ENCODE measurements at regions not wholly inside any gene's neighbourhood (a gene's known extent, or its start where the extent isn't known, plus 50 kb on each side); places are given as distances from the start of the nearest gene placed in this dataset.

DNA sequence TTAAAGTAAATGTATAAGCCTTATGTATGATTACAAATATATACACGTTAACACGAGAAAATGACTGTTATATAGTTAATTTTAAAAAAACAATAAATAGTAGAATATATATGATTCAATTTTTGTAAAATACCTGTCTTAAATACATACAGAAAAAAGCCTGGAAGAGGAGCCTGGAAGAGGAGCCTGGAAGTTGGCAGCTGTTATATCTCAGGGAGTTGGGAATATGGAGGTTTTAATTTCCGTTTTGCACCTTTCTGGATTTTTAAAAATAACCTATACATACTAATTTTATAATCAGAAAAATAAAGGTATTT lies 111.6 kb downstream of the WT1 start:
- no peak for DNase-seq

DNA sequence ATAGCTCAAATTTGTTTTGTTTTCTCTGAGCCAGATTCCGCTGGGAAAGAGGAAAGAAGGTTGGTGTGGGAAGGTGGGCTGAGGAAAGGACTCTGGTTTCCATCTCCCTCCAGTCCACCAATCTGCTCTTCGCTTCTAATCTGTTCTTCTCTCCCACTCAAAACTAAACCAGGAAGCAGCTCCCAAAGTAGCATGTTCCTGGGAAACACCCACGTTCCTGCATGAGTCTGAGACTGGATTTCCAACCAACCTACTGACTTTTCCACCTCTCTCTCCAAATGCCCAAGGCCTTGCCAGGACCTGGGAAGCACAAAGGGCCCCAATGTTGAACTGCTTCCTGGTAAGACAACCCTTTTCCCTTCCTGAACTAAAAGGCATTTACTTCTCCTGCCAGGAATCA lies 110.2 kb downstream of the WT1 start:
- DNase-seq = no peak

DNA sequence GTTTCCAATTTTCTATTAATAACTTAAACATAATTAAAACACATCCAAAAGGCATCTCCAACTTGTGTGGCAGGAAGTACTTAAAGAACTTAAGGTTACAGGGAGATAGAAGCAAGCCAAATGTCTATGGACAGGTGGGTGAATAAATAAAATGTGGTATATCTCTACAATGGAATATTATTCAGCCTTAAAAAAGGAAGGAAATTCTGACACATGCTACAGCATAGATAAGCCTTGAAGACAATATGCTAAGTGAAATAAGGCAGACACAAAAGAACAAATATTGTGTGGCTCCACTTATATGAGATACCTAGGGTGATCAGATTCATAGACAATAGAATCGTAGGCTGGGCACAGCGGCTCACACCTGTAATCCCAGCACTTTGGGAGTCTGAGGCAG lies 109.6 kb downstream of the WT1 start:
- DNase-seq = no peak

DNA sequence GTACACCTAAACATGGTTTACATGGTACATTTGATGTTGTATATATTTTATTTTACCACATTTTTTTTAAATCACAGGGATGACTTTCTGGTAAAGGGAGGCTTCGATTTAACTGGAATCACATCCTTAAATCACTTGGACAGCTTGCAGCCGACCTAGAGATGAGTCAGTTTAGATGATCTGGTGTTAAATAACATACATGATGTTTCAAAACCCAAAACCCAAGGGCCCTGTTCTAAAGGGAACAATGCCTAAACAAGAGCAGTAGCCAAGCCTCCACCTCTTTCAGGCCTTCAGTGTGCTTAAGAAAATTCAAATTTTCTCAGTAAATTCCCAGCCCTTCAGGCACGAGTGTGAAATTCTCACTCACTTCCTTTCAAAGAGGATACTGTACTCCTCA lies 108.8 kb downstream of the WT1 start:
- no peak for DNase-seq

DNA sequence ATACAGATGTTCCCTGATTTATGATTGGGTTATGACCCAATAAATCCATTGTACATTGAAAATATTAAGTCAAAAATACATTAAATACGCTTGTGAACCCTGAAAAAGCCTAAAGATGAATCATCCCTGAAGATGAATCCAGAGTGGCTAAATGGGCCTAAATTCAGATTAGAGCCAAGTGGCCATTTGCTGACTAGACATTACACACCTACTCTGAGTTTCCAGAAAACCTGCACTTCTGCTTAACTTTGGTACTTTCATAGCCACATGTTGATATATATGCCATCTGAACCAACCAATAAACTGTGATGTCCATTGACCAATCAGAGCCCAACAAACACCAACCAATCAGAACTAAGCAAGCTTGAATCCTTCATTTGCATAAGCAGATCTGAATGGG lies 106.9 kb downstream of the WT1 start:
- no peak for DNase-seq

DNA sequence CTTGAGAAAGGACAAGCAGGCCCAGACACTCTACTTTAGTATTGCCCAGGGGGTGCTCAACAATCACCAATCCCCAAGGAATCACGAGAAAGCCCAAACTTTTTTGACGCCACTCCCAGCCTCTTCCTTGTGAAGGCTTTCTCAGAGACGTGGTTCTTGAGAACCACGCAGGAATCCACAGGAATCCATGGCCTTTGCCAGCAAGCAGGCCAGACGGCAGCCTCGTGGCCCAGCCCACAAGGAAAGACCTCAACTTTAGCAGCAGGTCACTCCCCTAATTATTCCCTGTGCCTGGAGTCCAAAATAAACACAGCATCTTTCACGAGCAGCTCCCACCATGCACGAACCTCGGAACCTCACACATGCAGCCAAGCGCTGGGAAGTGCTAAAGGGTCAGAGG lies 104.2 kb downstream of the WT1 start:
- DNase-seq = no peak

DNA sequence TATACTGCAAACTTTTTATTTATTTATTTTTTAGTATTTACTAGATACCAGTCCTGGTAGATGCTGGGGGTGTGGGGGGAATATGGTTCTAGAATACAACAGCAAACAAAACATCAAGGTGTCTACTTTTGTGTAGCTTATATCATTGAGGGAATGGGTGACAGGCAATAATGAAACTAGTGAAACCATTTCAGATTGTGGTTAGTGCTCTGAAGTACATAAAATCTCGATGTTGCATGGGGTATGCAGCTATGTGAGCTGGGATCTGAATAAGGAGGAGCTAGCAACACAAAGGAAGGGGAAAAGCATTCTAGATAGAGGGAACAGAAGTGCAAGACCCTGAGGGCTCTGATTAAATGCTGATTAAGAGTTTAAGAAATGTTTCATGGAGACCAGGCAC lies 103.5 kb downstream of the WT1 start:
- DNase-seq = no peak

DNA sequence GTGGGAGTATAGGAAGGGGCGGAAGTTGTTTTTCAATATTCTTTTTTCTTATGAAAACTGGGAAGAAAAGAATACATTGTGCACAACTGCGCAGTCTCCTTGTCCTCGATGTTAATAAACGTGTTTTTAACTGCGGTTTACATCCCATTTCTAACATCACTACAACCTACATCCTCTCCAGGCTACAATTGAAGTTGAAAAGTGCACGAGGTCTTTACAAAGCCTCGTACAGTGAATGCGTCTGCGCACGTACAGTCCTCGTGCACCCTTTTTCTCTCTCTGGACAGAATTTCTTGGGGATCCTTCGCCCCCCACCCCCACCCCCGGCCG lies 102.4 kb downstream of the WT1 start:
- DNase-seq = no peak

DNA sequence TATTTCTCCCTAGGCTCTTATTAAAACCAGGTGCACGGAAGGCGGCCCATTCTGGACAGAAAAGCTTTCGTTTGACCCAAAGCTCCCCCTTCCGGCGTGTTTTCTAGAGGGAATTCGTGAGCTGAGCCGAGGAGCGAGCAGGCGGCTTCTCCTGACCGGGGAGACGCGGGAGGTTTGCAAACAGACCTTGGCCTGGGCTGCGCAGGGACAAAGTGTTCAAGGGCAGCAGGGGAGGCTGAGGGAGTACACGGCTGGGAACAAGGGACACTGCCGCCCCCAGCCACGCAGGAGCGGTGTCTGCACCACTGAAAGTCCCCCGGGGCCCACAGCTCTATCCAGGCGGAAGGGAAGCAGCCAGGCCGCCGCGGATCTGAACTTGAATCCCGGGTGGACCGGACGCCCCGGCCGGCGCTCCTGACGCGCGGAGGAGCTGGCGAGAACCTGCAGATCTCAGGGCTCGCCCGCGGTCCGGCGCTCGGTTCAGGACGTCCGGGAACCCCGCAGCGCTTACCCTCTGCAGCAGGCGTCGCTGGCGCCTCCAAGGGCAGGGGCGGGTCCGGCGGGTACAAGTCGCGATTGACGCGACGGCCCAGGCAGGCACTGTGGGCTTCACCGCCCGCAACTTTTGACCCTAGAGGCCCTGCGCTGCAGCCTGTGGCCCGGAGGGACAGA lies 101.9 kb downstream of the WT1 start:
- DNase-seq = peak; percentile 56

DNA sequence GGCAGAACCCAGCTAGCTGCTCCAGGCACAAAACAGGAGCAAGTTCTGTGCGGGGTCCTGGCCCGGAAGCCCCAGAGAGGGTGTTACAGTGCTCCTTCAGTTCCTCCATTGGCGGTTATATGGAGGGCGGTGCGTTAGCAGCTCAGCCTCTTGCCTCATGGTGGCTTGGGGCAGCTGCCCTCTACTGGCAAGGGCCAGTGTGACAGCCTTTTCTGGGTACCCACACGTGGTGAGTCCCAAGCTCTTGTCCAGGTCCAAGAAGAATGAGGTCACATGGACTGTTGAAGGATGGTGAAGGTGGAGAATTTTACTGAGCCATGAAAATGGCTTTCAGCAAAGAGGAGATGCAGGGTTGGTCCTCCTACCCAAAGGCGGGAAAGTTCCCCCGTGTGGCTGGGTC lies 100.5 kb downstream of the WT1 start:
- peak; percentile 11 for DNase-seq
